Neural crest cell (in vitro differentiated cells): ENCODE measurements at regions not wholly inside any gene's neighbourhood (a gene's known extent, or its start where the extent isn't known, plus 50 kb on each side); places are given as distances from the start of the nearest gene placed in this dataset.

Experiments
- DNase-seq: peaks from one replicate; pipeline ENCODE4 v3.0.0; 2021; ENCODE audit warnings: low read depth, mixed read lengths, low spot score
- H3K27ac Mint-ChIP-seq: one replicate; pipeline ENCODE4 v1.8.0; 2021; ENCODE audit warnings: mild to moderate bottlenecking, mixed read lengths; ENCODE audit not compliant: unreplicated experiment
- H3K27me3 Mint-ChIP-seq: 2 replicates; pipeline ENCODE4 v1.8.0; 2021; ENCODE audit warnings: low read depth, mild to moderate bottlenecking, mixed read lengths
- H3K36me3 Mint-ChIP-seq: 2 replicates; pipeline ENCODE4 v1.8.0; 2021; ENCODE audit warnings: low read depth, mild to moderate bottlenecking, mixed read lengths
- H3K4me1 Mint-ChIP-seq: 2 replicates; pipeline ENCODE4 v1.8.0; 2021; ENCODE audit warnings: mixed read lengths
- H3K4me3 Mint-ChIP-seq: one replicate; pipeline ENCODE4 v1.8.0; 2021; ENCODE audit warnings: mild to moderate bottlenecking, mixed read lengths
- H3K9me3 Mint-ChIP-seq: 2 replicates; pipeline ENCODE4 v1.8.0; 2021; ENCODE audit warnings: mixed read lengths
- TF ChIP-seq, protein P1 (sequence below): fragments of 200-600 bp; sonication (generic); conservative IDR thresholded peaks from 2 replicates; pipeline ENCODE4 v1.5.0; 2021; ENCODE audit warnings: antibody characterized with exemption, mild to moderate bottlenecking

DNA sequence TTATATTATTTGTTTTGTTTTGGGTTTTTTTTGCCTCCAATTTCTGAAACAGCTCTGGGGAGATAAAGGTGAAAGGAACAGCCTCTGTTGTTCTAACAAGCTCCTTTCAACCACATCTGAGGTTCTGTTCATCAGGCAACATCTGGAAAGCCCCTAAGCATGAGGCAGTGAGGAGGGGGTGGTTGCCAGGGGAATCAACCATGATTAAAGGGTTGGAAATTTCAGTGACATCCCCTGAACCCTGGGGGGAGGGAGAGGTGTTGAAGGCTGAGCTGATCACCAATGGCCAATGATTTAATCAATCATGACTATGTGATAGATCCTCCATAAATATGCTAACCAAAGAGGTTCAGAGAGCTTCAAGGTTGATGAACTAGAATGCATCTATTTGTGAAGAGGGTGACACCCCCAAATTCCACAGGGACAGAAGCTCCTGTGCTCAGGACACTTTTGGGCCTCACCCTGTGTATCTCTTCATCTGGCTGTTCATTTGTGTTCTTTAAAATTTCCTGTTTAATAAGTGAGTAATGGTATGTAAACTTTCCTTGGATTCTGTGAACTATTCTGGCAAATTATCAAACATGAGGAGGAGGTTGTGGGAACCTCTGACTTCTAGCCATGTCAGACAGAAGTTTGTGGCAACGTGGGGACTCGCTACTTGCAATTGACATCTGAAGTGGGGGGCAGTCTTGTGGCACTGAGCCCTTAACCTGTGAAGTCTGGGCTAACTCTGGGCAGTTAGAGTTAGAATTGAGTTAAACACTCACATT, 221.3 kb downstream of the NHLRC3 start:
- H3K9me3 Mint-ChIP-seq = peaks cover 3% of the 10 kb centered on the region
- H3K27ac Mint-ChIP-seq = no peak overlapping the region

DNA sequence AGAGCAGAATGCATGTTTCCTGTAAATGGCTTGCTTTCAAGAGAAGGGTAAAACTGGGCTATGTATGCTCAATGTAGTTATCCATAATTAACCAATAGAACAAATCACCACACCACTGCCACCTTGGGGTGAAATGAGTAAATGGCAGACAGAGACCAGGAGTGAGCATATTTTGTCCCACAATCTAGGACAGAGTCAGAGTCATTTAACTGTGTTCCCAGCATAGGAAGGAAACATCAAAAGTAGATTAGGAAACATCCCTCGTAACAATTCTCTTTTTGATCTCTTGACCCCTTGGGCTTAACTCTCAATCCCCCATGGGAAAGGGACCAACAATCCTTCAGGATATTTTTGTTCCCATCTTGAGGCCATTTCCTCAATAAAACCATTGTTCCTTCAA, 224.8 kb downstream of the NHLRC3 start:
- H3K4me1 Mint-ChIP-seq = peaks cover 9% of the 10 kb centered on the region
- peak; percentile 31 for DNase-seq
- TF ChIP-seq, protein P1, sequence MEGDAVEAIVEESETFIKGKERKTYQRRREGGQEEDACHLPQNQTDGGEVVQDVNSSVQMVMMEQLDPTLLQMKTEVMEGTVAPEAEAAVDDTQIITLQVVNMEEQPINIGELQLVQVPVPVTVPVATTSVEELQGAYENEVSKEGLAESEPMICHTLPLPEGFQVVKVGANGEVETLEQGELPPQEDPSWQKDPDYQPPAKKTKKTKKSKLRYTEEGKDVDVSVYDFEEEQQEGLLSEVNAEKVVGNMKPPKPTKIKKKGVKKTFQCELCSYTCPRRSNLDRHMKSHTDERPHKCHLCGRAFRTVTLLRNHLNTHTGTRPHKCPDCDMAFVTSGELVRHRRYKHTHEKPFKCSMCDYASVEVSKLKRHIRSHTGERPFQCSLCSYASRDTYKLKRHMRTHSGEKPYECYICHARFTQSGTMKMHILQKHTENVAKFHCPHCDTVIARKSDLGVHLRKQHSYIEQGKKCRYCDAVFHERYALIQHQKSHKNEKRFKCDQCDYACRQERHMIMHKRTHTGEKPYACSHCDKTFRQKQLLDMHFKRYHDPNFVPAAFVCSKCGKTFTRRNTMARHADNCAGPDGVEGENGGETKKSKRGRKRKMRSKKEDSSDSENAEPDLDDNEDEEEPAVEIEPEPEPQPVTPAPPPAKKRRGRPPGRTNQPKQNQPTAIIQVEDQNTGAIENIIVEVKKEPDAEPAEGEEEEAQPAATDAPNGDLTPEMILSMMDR = peak; percentile 71
- no peak overlapping the region for H3K27ac Mint-ChIP-seq
- H3K27me3 Mint-ChIP-seq = no peaks in the 10 kb centered on the region
- H3K9me3 Mint-ChIP-seq = peaks cover 9% of the 10 kb centered on the region
- peaks cover 2% of the 10 kb centered on the region for H3K36me3 Mint-ChIP-seq
- H3K4me3 Mint-ChIP-seq = no peak overlapping the region

More for the DNA sequence above, 221.3 kb downstream of the NHLRC3 start:
- TF ChIP-seq, protein P1 = no peak
- H3K4me1 Mint-ChIP-seq = peaks cover 9% of the 10 kb centered on the region
- H3K27me3 Mint-ChIP-seq = no peaks in the 10 kb centered on the region
- H3K36me3 Mint-ChIP-seq = peaks cover 2% of the 10 kb centered on the region
- DNase-seq = no peak
- no peak overlapping the region for H3K4me3 Mint-ChIP-seq

DNA sequence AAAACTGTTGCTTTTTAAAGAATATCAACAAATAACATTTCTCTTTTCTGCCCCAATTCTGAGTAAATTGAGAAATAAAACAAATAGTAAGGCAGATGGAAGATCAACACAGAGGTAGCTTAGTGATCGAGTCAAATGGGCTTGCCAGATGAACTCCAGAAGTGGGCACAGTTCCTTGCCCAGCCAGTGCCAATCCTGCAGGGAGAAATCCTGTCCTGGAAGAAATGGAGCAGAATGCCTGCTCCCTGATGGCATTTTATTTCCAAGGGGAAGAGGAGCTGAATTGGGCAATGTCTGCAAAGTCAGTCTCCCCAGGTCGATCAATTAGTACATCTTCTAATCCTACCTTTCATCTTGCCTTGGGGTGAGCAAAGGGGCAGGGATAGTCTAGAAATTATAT, 225.3 kb downstream of the NHLRC3 start:
- H3K4me1 Mint-ChIP-seq = peaks cover 9% of the 10 kb centered on the region
- no peaks in the 10 kb centered on the region for H3K27me3 Mint-ChIP-seq
- TF ChIP-seq, protein P1 = no peak

DNA sequence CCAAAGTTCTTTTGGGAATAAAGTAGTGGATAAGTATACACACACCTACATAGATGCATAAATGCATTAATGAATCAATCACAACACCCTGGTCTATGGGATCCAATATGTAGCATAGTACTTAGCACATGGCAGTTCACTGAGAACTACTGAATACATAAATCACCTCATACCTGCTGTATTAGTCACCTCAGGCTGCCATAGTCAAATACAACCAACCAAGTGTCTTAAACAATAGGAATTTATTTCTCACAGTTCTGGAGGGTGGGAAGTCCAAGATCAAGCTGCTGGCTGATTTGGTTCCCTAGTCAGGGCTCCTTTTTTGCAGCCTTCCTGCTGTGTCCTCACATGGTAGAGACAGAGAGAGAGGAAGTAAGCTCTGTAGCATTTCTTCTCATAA, 228.2 kb downstream of the NHLRC3 start:
- Mint-ChIP-seq H3K9me3 (peaks cover 9% of the 10 kb centered on the region), H3K27ac (no peak overlapping the region), H3K4me3 (no peak overlapping the region), H3K4me1 (peaks cover 9% of the 10 kb centered on the region), H3K27me3 (no peaks in the 10 kb centered on the region), H3K36me3 (peaks cover 2% of the 10 kb centered on the region)
- TF ChIP-seq, protein P1 = no peak
- DNase-seq = no peak

More for the DNA sequence above, 225.3 kb downstream of the NHLRC3 start:
- H3K27ac Mint-ChIP-seq = no peak overlapping the region
- DNase-seq = no peak
- H3K36me3 Mint-ChIP-seq = peaks cover 2% of the 10 kb centered on the region
- H3K4me3 Mint-ChIP-seq = no peak overlapping the region
- peaks cover 9% of the 10 kb centered on the region for H3K9me3 Mint-ChIP-seq

DNA sequence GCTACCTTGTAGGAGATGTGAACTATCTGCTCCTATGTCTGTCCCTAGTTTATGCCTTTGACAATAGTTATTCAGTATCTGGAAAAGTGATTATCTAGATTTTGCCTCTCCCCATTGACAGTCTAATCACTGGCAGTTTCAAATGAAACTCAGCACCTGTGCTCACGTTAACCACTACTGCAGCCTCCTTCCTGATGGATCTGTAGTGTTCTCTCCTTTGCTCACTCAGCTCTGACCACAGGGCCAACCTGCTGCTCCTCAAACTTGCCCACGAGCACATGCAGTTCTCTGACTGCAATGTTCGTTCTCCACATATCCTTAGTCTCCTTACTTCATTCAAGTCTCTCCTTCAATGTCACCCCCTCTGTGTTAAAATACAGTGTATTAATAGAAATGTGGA, 230.1 kb downstream of the NHLRC3 start:
- Mint-ChIP-seq H3K4me1 (no peaks in the 10 kb centered on the region), H3K27ac (no peak overlapping the region), H3K9me3 (peaks cover 6% of the 10 kb centered on the region), H3K27me3 (no peaks in the 10 kb centered on the region), H3K4me3 (no peak overlapping the region), H3K36me3 (no peaks in the 10 kb centered on the region)
- TF ChIP-seq, protein P1 = no peak
- no peak for DNase-seq
